ENCODE measurements at regions not wholly inside any gene's neighbourhood (a gene's known extent, or its start where the extent isn't known, plus 50 kb on each side); places are given as distances from the start of the nearest gene placed in this dataset.

- TF ChIP-seq, protein P1, sequence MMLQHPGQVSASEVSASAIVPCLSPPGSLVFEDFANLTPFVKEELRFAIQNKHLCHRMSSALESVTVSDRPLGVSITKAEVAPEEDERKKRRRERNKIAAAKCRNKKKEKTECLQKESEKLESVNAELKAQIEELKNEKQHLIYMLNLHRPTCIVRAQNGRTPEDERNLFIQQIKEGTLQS (IDR thresholded peaks at IDR 0.05): no peak
Observed at GRCh38 chr4:125483278-125483677, 168.5 kb downstream of the FAT4 start (continued).

GRCh38 chr4:125484912-125485311 is 170.2 kb downstream of the FAT4 start:
- Histone ChIP-seq H3K4me3 (ENCODE audit: low read depth in 1 of 3, low read length in 3 of 3) (no peak overlapping the region), H3K9me3 (ENCODE audit: control insufficient read depth in 4 of 4, low read length in 3 of 4) (no peaks in the 10 kb centered on the region), H3K27me3 (ENCODE audit: control insufficient read depth in 4 of 4, insufficient read depth in 4 of 4, low read length in 3 of 4) (no peaks in the 10 kb centered on the region), H3K9ac (ENCODE audit: low read depth in 1 of 2, low read length in 2 of 2) (no peak overlapping the region), H3K36me3 (ENCODE audit: control insufficient read depth in 4 of 4, insufficient read depth in 3 of 4, low read depth in 1 of 4, low read length in 3 of 4) (peaks cover 0 to 16% (median 2%) of the 10 kb centered on the region in 4 donors), H3K27ac (ENCODE audit: low read depth in 1 of 2, low read length in 2 of 2) (no peak overlapping the region), H3K4me1 (ENCODE audit: control insufficient read depth in 4 of 4, insufficient read depth in 4 of 4, low read length in 3 of 4) (no peaks in the 10 kb centered on the region)
- TF ChIP-seq, protein P2, sequence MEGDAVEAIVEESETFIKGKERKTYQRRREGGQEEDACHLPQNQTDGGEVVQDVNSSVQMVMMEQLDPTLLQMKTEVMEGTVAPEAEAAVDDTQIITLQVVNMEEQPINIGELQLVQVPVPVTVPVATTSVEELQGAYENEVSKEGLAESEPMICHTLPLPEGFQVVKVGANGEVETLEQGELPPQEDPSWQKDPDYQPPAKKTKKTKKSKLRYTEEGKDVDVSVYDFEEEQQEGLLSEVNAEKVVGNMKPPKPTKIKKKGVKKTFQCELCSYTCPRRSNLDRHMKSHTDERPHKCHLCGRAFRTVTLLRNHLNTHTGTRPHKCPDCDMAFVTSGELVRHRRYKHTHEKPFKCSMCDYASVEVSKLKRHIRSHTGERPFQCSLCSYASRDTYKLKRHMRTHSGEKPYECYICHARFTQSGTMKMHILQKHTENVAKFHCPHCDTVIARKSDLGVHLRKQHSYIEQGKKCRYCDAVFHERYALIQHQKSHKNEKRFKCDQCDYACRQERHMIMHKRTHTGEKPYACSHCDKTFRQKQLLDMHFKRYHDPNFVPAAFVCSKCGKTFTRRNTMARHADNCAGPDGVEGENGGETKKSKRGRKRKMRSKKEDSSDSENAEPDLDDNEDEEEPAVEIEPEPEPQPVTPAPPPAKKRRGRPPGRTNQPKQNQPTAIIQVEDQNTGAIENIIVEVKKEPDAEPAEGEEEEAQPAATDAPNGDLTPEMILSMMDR (IDR thresholded peaks at IDR 0.05; ENCODE audit: low read depth, low read length, missing input control): no peak
- TF ChIP-seq FOXA1 (IDR thresholded peaks at IDR 0.05) (no peak), TAF1 (conservative IDR thresholded peaks at IDR 0.05) (no peak), YY1 (IDR thresholded peaks at IDR 0.05) (no peak), HNF4A (conservative IDR thresholded peaks at IDR 0.05) (no peak), NR2F2 (IDR thresholded peaks at IDR 0.05) (no peak), EGR1 (IDR thresholded peaks at IDR 0.05; ENCODE audit: low read depth in 2 of 2) (no peak), FOXA2 (IDR thresholded peaks at IDR 0.05) (no peak), SP1 (IDR thresholded peaks at IDR 0.05) (no peak), RXRA (IDR thresholded peaks at IDR 0.05) (no peak)
- TF ChIP-seq, protein P1 (IDR thresholded peaks at IDR 0.05): no peak
- TF ChIP-seq, protein P3, sequence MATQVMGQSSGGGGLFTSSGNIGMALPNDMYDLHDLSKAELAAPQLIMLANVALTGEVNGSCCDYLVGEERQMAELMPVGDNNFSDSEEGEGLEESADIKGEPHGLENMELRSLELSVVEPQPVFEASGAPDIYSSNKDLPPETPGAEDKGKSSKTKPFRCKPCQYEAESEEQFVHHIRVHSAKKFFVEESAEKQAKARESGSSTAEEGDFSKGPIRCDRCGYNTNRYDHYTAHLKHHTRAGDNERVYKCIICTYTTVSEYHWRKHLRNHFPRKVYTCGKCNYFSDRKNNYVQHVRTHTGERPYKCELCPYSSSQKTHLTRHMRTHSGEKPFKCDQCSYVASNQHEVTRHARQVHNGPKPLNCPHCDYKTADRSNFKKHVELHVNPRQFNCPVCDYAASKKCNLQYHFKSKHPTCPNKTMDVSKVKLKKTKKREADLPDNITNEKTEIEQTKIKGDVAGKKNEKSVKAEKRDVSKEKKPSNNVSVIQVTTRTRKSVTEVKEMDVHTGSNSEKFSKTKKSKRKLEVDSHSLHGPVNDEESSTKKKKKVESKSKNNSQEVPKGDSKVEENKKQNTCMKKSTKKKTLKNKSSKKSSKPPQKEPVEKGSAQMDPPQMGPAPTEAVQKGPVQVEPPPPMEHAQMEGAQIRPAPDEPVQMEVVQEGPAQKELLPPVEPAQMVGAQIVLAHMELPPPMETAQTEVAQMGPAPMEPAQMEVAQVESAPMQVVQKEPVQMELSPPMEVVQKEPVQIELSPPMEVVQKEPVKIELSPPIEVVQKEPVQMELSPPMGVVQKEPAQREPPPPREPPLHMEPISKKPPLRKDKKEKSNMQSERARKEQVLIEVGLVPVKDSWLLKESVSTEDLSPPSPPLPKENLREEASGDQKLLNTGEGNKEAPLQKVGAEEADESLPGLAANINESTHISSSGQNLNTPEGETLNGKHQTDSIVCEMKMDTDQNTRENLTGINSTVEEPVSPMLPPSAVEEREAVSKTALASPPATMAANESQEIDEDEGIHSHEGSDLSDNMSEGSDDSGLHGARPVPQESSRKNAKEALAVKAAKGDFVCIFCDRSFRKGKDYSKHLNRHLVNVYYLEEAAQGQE (IDR thresholded peaks at IDR 0.05): no peak
- TF ChIP-seq, protein P4, sequence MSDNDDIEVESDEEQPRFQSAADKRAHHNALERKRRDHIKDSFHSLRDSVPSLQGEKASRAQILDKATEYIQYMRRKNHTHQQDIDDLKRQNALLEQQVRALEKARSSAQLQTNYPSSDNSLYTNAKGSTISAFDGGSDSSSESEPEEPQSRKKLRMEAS (IDR thresholded peaks at IDR 0.05): no peak
- no peak for DNase-seq (ENCODE audit: low spot score)
- 93% methylated on average over 3 of the region's 3 CpGs for WGBS

GRCh38 chr4:125486351-125486750 is 171.6 kb downstream of the FAT4 start:
- H3K9ac ChIP-seq (ENCODE audit: low read depth in 1 of 2, low read length in 2 of 2): no peak overlapping the region
- no peak for DNase-seq (ENCODE audit: low spot score)
- no peak overlapping the region for H3K4me3 ChIP-seq (ENCODE audit: low read depth in 1 of 3, low read length in 3 of 3)
- H3K27ac ChIP-seq (ENCODE audit: low read depth in 1 of 2, low read length in 2 of 2): no peak overlapping the region
- peaks cover 0 to 28% (median 7%) of the 10 kb centered on the region in 4 donors for H3K36me3 ChIP-seq (ENCODE audit: control insufficient read depth in 4 of 4, insufficient read depth in 3 of 4, low read depth in 1 of 4, low read length in 3 of 4)
- H3K4me1 ChIP-seq (ENCODE audit: control insufficient read depth in 4 of 4, insufficient read depth in 4 of 4, low read length in 3 of 4): no peaks in the 10 kb centered on the region
- no peaks in the 10 kb centered on the region for H3K9me3 ChIP-seq (ENCODE audit: control insufficient read depth in 4 of 4, low read length in 3 of 4)
- H3K27me3 ChIP-seq (ENCODE audit: control insufficient read depth in 4 of 4, insufficient read depth in 4 of 4, low read length in 3 of 4): no peaks in the 10 kb centered on the region
- 94% methylated on average over 3 of the region's 3 CpGs for WGBS
- TF ChIP-seq, protein P2 (IDR thresholded peaks at IDR 0.05; ENCODE audit: low read depth, low read length, missing input control): no peak
- TF ChIP-seq HNF4A (conservative IDR thresholded peaks at IDR 0.05) (no peak), TAF1 (conservative IDR thresholded peaks at IDR 0.05) (no peak), YY1 (IDR thresholded peaks at IDR 0.05) (no peak), EGR1 (IDR thresholded peaks at IDR 0.05; ENCODE audit: low read depth in 2 of 2) (no peak), FOXA2 (IDR thresholded peaks at IDR 0.05) (no peak), NR2F2 (IDR thresholded peaks at IDR 0.05) (no peak), SP1 (IDR thresholded peaks at IDR 0.05) (no peak), HNF4G (IDR thresholded peaks at IDR 0.05) (no peak), RXRA (IDR thresholded peaks at IDR 0.05) (no peak)
- TF ChIP-seq, protein P3 (IDR thresholded peaks at IDR 0.05): no peak
- TF ChIP-seq, protein P5, sequence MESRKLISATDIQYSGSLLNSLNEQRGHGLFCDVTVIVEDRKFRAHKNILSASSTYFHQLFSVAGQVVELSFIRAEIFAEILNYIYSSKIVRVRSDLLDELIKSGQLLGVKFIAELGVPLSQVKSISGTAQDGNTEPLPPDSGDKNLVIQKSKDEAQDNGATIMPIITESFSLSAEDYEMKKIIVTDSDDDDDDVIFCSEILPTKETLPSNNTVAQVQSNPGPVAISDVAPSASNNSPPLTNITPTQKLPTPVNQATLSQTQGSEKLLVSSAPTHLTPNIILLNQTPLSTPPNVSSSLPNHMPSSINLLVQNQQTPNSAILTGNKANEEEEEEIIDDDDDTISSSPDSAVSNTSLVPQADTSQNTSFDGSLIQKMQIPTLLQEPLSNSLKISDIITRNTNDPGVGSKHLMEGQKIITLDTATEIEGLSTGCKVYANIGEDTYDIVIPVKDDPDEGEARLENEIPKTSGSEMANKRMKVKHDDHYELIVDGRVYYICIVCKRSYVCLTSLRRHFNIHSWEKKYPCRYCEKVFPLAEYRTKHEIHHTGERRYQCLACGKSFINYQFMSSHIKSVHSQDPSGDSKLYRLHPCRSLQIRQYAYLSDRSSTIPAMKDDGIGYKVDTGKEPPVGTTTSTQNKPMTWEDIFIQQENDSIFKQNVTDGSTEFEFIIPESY (IDR thresholded peaks at IDR 0.05): no peak
